ENCODE measurements at regions not wholly inside any gene's neighbourhood (a gene's known extent, or its start where the extent isn't known, plus 50 kb on each side); places are given as distances from the start of the nearest gene placed in this dataset.
"Not testable (repeated sequence)": the region's sequence is repeated elsewhere in the genome, so short reads cannot be mapped to it uniquely, and the experiment has no call there.

- CTCF ChIA-PET (ENCODE audit: partially characterized antibody); H3K4me1 ChIP-seq (replicated peaks in 1 of 4; ENCODE audit: control insufficient read depth in 3 of 4, insufficient read depth in 4 of 4, low read length in 3 of 4); H4K91ac ChIP-seq (replicated peaks; ENCODE audit: insufficient read length, low read length); H3K79me1 ChIP-seq (ENCODE audit: low read depth, low read length); H2BK120ac ChIP-seq (replicated peaks; ENCODE audit: low read depth, low read length); H3K18ac ChIP-seq (ENCODE audit: extremely low read depth, low read length); H3K79me2 ChIP-seq (ENCODE audit: control insufficient read depth in 1 of 2, insufficient read depth in 2 of 2, low read length in 2 of 2); H3K23me2 ChIP-seq (ENCODE audit: low read depth, low read length); H2BK12ac ChIP-seq (ENCODE audit: low read depth, low read length); H3K4ac ChIP-seq (replicated peaks; ENCODE audit: insufficient read length, low read depth, low read length); H2BK20ac ChIP-seq (ENCODE audit: low read length); POLR2A ChIA-PET (ENCODE audit: partially characterized antibody); H3K27ac ChIP-seq (ENCODE audit: low read depth, low read length); H4K20me1 ChIP-seq (replicated peaks in 1 of 2; ENCODE audit: control insufficient read depth in 1 of 2, insufficient read depth in 2 of 2, low read length in 2 of 2); H2BK5ac ChIP-seq (ENCODE audit: low read depth, low read length); DNase-seq (ENCODE audit: low read depth in 1 of 2, low spot score in 2 of 2); H3K4me2 ChIP-seq (ENCODE audit: insufficient read depth in 1 of 2, low read depth in 2 of 2, low read length in 2 of 2); H3K56ac ChIP-seq (replicated peaks; ENCODE audit: insufficient read length, low read depth, low read length); H3K23ac ChIP-seq (ENCODE audit: insufficient read length); H4K8ac ChIP-seq (ENCODE audit: extremely low read depth, insufficient read depth, low read length); H3K36me3 ChIP-seq (ENCODE audit: control insufficient read depth in 2 of 4, insufficient read depth in 4 of 4, low read length in 3 of 4); H3K14ac ChIP-seq (ENCODE audit: insufficient read length); H2AK5ac ChIP-seq (ENCODE audit: low read depth, low read length); H2AFZ ChIP-seq (ENCODE audit: low read length); H4K5ac ChIP-seq (ENCODE audit: insufficient read length, low read depth, low read length); H3K4me3 ChIP-seq (ENCODE audit: extremely low read depth in 1 of 4, insufficient read depth in 2 of 4, low read depth in 3 of 4, low read length in 4 of 4); FAIRE-seq; H3K27me3 ChIP-seq (replicated peaks in 1 of 4; ENCODE audit: control insufficient read depth in 3 of 4, extremely low read depth in 1 of 4, insufficient read depth in 3 of 4, low read length in 3 of 4); H3K9ac ChIP-seq (replicated peaks in 1 of 4; ENCODE audit: extremely low read depth in 1 of 4, low read depth in 3 of 4, low read length in 3 of 4); H2BK15ac ChIP-seq (ENCODE audit: low read length): not testable (repeated sequence)
- H3K9me3 ChIP-seq (ENCODE audit: insufficient read depth in 2 of 2, low read depth in 1 of 2, low read length in 1 of 2): peaks cover 11 to 15% of the 10 kb centered on the region in 2 experiments; a peak in 3 of 4 replicates
- WGBS, 2 experiments (ENCODE audit: extremely low coverage in 1 of 2, insufficient coverage in 1 of 2, insufficient read length in 1 of 2, insufficient replicate concordance in 2 of 2, low coverage in 1 of 2, low lambda C conversion rate in 2 of 2, missing lambda C conversion rate in 1 of 2): 95% methylated on average over 4 of the region's 4 CpGs; no CpG with 5 or more reads in 1 of the 2 experiments
Measured at GRCh38 chr2:134040626-134041172, 213.2 kb upstream of the MGAT5 start.

Measured in H1 (cell line).